Right lobe of liver (tissue), 4 donors: ENCODE measurements at regions not wholly inside any gene's neighbourhood (a gene's known extent, or its start where the extent isn't known, plus 50 kb on each side); places are given as distances from the start of the nearest gene placed in this dataset.

Experiments
- CTCF ChIP-seq, 4 donors: fragments of 200-600 bp in 3 of 4; fragments of 450-650 bp in 1 of 4; IDR thresholded peaks; one replicate each; pipeline versions ENCODE4 v1.5.1 to v1.8.0; 2016 to 2022; ENCODE audit warnings: antibody characterized with exemption in 4 of 4, mild to moderate bottlenecking in 2 of 4
- POLR2A ChIP-seq: fragments of 450-650 bp; IDR thresholded peaks from one replicate; pipeline ENCODE4 v1.6.1; 2017; ENCODE audit warnings: antibody characterized with exemption, mild to moderate bottlenecking
- donor health status: DM: no; HTN: no; CAD: no.
- donor health status: DM: no; HTN: no; CAD: no.
- donor health status: DM: no; HTN: yes; CAD: no.

GRCh38 chr10:9443758-9444157 is 1389.3 kb downstream of the GATA3 start:
- TF ChIP-seq CTCF (IDR thresholded peaks at IDR 0.05) (no peak), POLR2A (no peak)
